LNCaP clone FGC (cell line): ENCODE measurements at regions not wholly inside any gene's neighbourhood (a gene's known extent, or its start where the extent isn't known, plus 50 kb on each side); places are given as distances from the start of the nearest gene placed in this dataset.

Source experiments
- DNase-seq: peaks from one replicate; pipeline ENCODE4 v3.0.0-alpha.2; 2011; ENCODE audit warnings: low read depth
- H3K4me3 ChIP-seq: 2 replicates; pipeline ENCODE4 v1.5.1; 2011; ENCODE audit warnings: mild to moderate bottlenecking, low read depth, low read length, control low read depth
- CTCF ChIP-seq: IDR thresholded peaks from 2 replicates; pipeline ENCODE4 v1.5.1; 2012; ENCODE audit warnings: mild to moderate bottlenecking; ENCODE audit not compliant: control insufficient read depth, insufficient read depth; ENCODE audit errors: extremely low read depth

- H3K4me3 ChIP-seq: no peak overlapping the region
- no peak for DNase-seq
- no peak for TF ChIP-seq CTCF
These were observed 123.0 kb upstream of the CEP162 start for GRCh38 chr6:84350397-84350796.

GRCh38 chr6:84349542-84349941 lies 122.1 kb upstream of the CEP162 start:
- DNase-seq: no peak
- H3K4me3 ChIP-seq: no peak overlapping the region
- no peak for TF ChIP-seq CTCF

GRCh38 chr6:84348801-84349200 lies 121.4 kb upstream of the CEP162 start:
- TF ChIP-seq CTCF: no peak
- no peak overlapping the region for H3K4me3 ChIP-seq
- no peak for DNase-seq

GRCh38 chr6:84346372-84346771 lies 118.9 kb upstream of the CEP162 start:
- TF ChIP-seq CTCF: peak; percentile 32
- H3K4me3 ChIP-seq: no peak overlapping the region
- no peak for DNase-seq

- no peak overlapping the region for H3K4me3 ChIP-seq
- no peak for DNase-seq
These were observed 116.6 kb upstream of the CEP162 start for GRCh38 chr6:84344005-84344404.

GRCh38 chr6:84340422-84340821 lies 113.0 kb upstream of the CEP162 start:
- H3K4me3 ChIP-seq: peak overlapping the region; percentile 21; the same call in 1 of the 2 replicates
- DNase-seq: no peak
- no peak for TF ChIP-seq CTCF

More at GRCh38 chr6:84344005-84344404, 116.6 kb upstream of the CEP162 start:
- no peak for TF ChIP-seq CTCF

- no peak overlapping the region for H3K4me3 ChIP-seq
- TF ChIP-seq CTCF: no peak
- no peak for DNase-seq
These were observed 106.4 kb upstream of the CEP162 start for GRCh38 chr6:84333842-84334241.
